BJ (cell line): ENCODE measurements at regions not wholly inside any gene's neighbourhood (a gene's known extent, or its start where the extent isn't known, plus 50 kb on each side); places are given as distances from the start of the nearest gene placed in this dataset.

Source experiments
- CTCF ChIA-PET: fragments of 350-600 bp; formaldehyde crosslinking; extraction: SDS; loops from one replicate; lab custom pipeline; 2021; ENCODE audit warnings: antibody characterized with exemption, inconsistent platforms; lab: Yijun Ruan, JAX
- POLR2A ChIA-PET: fragments of 300-600 bp; sonication (Branson Sonifier 250); formaldehyde crosslinking; extraction: SDS; loops from one replicate; lab custom pipeline; 2021; ENCODE audit warnings: antibody characterized with exemption; lab: Charles Lee
- DNase-seq: peaks from one replicate; pipeline ENCODE4 v3.0.0-alpha.2; 2011; ENCODE audit warnings: low read depth
- H3K27me3 ChIP-seq: 2 replicates; pipeline ENCODE4 v1.6.0; 2011; ENCODE audit warnings: low read length; ENCODE audit not compliant: control insufficient read depth, insufficient read depth
- H3K36me3 ChIP-seq: 2 replicates; pipeline ENCODE4 v1.5.1; 2011; ENCODE audit warnings: low read length; ENCODE audit not compliant: control insufficient read depth, insufficient read depth
- H3K4me3 ChIP-seq: 2 replicates; pipeline ENCODE4 v1.5.1; 2011; ENCODE audit warnings: low read depth, mild to moderate bottlenecking, control low read depth, low read length
- TF ChIP-seq, protein P1 (sequence below): IDR thresholded peaks from 2 replicates; pipeline ENCODE4 v1.5.1; 2011; ENCODE audit warnings: low read depth, mild to moderate bottlenecking, control low read depth, inconsistent platforms, low read length, moderate library complexity; ENCODE audit not compliant: insufficient read depth

DNA sequence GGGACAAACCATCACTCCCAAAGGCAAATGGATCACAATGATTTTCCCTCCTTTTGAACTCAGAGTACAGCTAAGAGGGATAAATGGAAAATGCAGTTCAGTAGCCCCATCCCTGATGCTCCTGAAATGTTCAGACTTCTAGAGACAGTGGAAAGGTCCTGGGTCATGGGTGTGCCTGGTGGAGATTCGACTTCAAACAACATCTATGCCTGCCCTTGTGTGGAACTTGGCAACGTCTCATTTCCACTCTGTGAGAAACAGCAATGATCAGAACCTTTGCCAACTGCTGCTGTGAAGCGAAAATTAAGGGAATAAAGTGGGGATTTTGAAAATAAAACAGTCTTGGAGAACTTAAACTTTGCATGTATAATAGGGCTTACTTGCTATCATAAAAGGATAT lies 778.1 kb downstream of the SEMA5A start:
- TF ChIP-seq, protein P1, sequence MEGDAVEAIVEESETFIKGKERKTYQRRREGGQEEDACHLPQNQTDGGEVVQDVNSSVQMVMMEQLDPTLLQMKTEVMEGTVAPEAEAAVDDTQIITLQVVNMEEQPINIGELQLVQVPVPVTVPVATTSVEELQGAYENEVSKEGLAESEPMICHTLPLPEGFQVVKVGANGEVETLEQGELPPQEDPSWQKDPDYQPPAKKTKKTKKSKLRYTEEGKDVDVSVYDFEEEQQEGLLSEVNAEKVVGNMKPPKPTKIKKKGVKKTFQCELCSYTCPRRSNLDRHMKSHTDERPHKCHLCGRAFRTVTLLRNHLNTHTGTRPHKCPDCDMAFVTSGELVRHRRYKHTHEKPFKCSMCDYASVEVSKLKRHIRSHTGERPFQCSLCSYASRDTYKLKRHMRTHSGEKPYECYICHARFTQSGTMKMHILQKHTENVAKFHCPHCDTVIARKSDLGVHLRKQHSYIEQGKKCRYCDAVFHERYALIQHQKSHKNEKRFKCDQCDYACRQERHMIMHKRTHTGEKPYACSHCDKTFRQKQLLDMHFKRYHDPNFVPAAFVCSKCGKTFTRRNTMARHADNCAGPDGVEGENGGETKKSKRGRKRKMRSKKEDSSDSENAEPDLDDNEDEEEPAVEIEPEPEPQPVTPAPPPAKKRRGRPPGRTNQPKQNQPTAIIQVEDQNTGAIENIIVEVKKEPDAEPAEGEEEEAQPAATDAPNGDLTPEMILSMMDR, result no peak
- ChIA-PET POLR2A (no interaction called here), CTCF (interaction anchor here (0.5 kb wide), 1 partner anchor 8 kb away, joined by 3 read pairs; no protein-coding TSS in a partner anchor)
- no peaks in the 10 kb centered on the region for H3K27me3 ChIP-seq
- no peaks in the 10 kb centered on the region; the same call in 1 of the 2 replicates for H3K36me3 ChIP-seq
- DNase-seq, result no peak
- H3K4me3 ChIP-seq, result no peak overlapping the region

DNA sequence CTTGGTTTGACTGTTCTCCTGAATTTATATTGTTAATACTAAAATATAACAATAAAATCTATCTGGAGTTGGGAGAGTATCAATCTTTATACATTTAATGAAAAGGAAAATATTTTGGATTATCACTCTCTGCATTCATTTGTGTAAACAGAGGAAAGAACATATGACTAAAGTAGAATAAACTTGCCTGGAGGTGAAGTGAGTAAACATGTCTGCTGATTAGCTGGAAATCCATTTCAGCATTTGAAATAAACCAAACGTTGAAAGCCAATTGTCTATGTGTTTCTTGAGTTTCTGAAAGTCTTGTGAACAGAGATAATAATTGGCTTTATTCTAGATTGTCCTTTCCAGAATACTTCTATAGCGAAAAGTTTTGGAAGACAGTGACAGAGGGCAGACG lies 776.2 kb downstream of the SEMA5A start:
- no peak for DNase-seq
- H3K4me3 ChIP-seq, result no peak overlapping the region
- no peaks in the 10 kb centered on the region; the same call in 1 of the 2 replicates for H3K36me3 ChIP-seq
- POLR2A ChIA-PET, result no interaction called here
- no peaks in the 10 kb centered on the region for H3K27me3 ChIP-seq
- CTCF ChIA-PET, result interaction anchor here (1.1 to 1.8 kb wide), 2 partner anchors 24 to 50 kb away, joined by 3 read pairs; no protein-coding TSS in a partner anchor
- TF ChIP-seq, protein P1, result no peak

DNA sequence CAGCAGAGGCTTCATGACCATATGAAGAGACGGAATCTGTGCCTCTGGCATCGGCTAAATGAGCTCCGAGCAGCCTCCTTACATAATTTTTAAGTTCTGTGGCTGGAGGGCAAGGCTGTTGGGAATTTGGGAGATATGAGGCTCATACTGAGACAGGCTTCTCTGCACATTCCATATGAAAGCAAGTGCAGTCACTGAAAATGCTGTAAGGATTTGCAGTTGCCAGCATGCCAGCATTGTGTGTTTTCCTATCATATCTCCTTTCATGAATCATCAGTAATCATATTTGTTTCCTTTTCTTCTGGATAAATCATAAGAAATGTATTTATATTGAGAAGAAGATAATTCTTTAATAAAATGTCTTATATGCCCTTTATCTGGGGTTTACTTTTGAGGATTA lies 775.4 kb downstream of the SEMA5A start:
- H3K36me3 ChIP-seq, result no peaks in the 10 kb centered on the region; the same call in 1 of the 2 replicates
- POLR2A ChIA-PET, result no interaction called here
- no peaks in the 10 kb centered on the region for H3K27me3 ChIP-seq
- CTCF ChIA-PET, result interaction anchor here (1.1 to 2.2 kb wide), 3 partner anchors 13 to 49 kb away, joined by 3 to 6 read pairs (median 3); no protein-coding TSS in a partner anchor
- DNase-seq, result no peak
- TF ChIP-seq, protein P1, result no peak
- H3K4me3 ChIP-seq, result no peak overlapping the region

DNA sequence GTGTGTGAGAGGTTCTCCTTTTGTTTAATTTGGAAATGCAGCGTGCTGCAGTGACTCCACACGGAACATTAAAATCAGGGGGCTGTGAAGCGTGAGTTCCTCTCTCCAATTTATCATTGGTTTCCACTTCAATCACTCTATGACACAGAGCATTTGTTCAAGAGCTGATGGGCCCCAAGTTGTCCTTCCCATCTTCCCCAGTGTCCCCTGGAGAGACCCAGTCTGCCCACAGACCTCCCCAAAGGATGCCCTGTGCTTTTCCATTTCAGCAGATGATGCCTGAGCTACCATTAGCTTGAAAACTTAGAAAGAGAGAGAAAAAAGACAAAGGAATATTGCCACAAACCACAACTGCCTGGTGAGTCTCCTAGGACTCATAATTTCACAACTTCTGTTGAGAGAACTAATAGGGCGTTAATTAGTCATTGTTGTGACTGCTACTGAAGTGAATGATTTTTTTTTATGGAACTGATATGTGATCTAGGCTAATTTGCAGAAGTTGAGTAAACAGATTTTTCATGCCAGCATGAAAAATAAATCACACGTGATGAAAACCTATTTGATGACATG lies 772.7 kb downstream of the SEMA5A start:
- H3K4me3 ChIP-seq, result no peak overlapping the region
- CTCF ChIA-PET, result no interaction called here

DNA sequence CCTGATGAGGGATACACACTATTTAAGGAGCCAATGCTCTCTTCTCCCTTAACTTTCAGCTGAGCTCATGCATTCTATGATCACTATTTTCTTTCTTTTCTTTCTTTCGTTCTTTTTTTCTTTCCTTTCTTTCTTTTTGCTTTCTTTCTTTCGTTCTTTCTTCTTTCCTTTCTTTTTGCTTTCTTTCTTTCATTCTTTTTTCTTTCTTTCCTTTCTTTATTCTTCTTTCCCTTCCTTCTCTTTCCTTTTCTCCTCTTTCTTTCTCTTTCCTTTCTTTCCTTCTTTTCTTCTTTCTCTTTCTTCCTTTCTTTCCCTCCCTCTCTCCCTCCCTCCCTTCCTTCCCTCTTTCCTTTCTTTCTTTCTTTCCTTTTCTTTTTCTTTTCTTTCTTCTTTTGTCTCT lies 761.2 kb downstream of the SEMA5A start:
- POLR2A ChIA-PET, result no interaction called here
- no peak overlapping the region for H3K4me3 ChIP-seq

More for the DNA sequence above, 772.7 kb downstream of the SEMA5A start:
- DNase-seq, result no peak
- POLR2A ChIA-PET, result no interaction called here
- no peaks in the 10 kb centered on the region for H3K36me3 ChIP-seq
- H3K27me3 ChIP-seq, result no peaks in the 10 kb centered on the region
- TF ChIP-seq, protein P1, result no peak

More for the DNA sequence above, 761.2 kb downstream of the SEMA5A start:
- no peaks in the 10 kb centered on the region for H3K36me3 ChIP-seq
- no peak for DNase-seq
- CTCF ChIA-PET, result no interaction called here
- TF ChIP-seq, protein P1, result no peak
- H3K27me3 ChIP-seq, result no peaks in the 10 kb centered on the region
